ENCODE measurements at regions not wholly inside any gene's neighbourhood (a gene's known extent, or its start where the extent isn't known, plus 50 kb on each side); places are given as distances from the start of the nearest gene placed in this dataset.

GRCh38 chr9:120235081-120235480 is 344.9 kb downstream of the CDK5RAP2 start:
- H3K4me3 ChIP-seq (ENCODE audit: low read depth in 1 of 3, low read length in 3 of 3) = no peak overlapping the region
- 45 to 56% (median 52%) methylated on average over 2 of the region's 2 CpGs for WGBS, 3 donors
- no peaks in the 10 kb centered on the region for H3K9me3 ChIP-seq (ENCODE audit: control insufficient read depth in 2 of 2, insufficient read depth in 1 of 2, low read depth in 1 of 2, low read length in 1 of 2)
- no peak for FAIRE-seq
- no peaks in the 10 kb centered on the region for H3K36me3 ChIP-seq (ENCODE audit: control insufficient read depth in 3 of 3, insufficient read depth in 2 of 3, low read depth in 1 of 3, low read length in 3 of 3)
- no peaks in the 10 kb centered on the region for H3K27me3 ChIP-seq (ENCODE audit: control insufficient read depth in 3 of 3, insufficient read depth in 3 of 3, low read length in 3 of 3)
- H3K27ac ChIP-seq (ENCODE audit: low read depth in 1 of 3, low read length in 2 of 3) = no peak overlapping the region
- no peaks in the 10 kb centered on the region for H3K4me1 ChIP-seq (ENCODE audit: control insufficient read depth in 3 of 3, insufficient read depth in 2 of 3, low read depth in 1 of 3, low read length in 2 of 3)
- DNase-seq = no peak

DNA sequence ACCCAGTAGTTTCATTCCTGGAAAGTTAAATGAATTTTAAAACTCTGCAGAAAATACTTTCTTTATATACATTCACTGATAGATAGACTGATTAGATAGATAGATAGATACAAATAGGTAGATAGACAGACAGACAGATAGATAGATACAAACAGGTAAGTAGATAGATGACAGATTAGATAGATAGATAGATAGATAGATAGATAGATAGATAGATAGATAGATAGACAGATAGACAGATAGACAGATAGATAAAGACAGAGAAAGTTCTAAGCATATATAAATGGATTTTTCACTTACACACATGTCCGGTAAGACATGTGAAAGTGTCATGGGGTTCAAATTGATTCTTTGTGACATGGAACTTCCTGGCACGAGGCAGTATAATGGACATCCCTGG is 349.7 kb downstream of the CDK5RAP2 start:
- Histone ChIP-seq H3K27me3 (ENCODE audit: control insufficient read depth in 3 of 3, insufficient read depth in 3 of 3, low read length in 3 of 3) (no peaks in the 10 kb centered on the region), H3K27ac (ENCODE audit: low read depth in 1 of 3, low read length in 2 of 3) (no peak overlapping the region), H3K36me3 (ENCODE audit: control insufficient read depth in 3 of 3, insufficient read depth in 2 of 3, low read depth in 1 of 3, low read length in 3 of 3) (no peaks in the 10 kb centered on the region), H3K9me3 (ENCODE audit: control insufficient read depth in 2 of 2, insufficient read depth in 1 of 2, low read depth in 1 of 2, low read length in 1 of 2) (no peaks in the 10 kb centered on the region), H3K4me3 (ENCODE audit: low read depth in 1 of 3, low read length in 3 of 3) (no peak overlapping the region), H3K4me1 (ENCODE audit: control insufficient read depth in 3 of 3, insufficient read depth in 2 of 3, low read depth in 1 of 3, low read length in 2 of 3) (no peaks in the 10 kb centered on the region)
- no peak for FAIRE-seq
- no peak for DNase-seq
- WGBS, 3 donors = 75 to 87% (median 79%) methylated on average over 2 of the region's 2 CpGs

GRCh38 chr9:120221844-120222243 is 358.1 kb downstream of the CDK5RAP2 start:
- no peaks in the 10 kb centered on the region for H3K27me3 ChIP-seq (ENCODE audit: control insufficient read depth in 3 of 3, insufficient read depth in 3 of 3, low read length in 3 of 3)
- WGBS, 3 donors = 40 to 47% (median 42%) methylated on average over 3 of the region's 3 CpGs
- FAIRE-seq = no peak

DNA sequence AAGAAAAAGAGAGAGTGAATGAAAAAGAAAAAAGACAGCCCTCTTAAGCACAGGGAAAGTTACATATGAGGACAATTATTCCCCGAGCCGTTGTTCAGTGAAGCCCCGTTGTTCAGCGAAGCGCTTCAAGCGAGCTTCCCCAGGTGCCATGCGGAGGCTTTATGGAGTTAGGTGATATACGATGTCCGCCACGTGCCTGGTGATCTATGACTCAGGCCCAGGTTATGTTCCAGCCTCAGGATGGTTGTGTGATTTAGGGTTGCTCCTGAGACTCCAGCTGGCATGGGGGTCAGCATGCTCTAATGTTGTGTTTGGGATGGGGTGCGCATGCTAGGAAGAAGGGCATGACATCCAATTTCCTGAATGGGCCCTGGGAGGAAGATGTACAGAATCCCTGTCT is 365.6 kb downstream of the CDK5RAP2 start:
- no peaks in the 10 kb centered on the region for H3K27me3 ChIP-seq (ENCODE audit: control insufficient read depth in 3 of 3, insufficient read depth in 3 of 3, low read length in 3 of 3)
- WGBS, 3 donors = 84 to 88% (median 87%) methylated on average over 11 of the region's 11 CpGs
- FAIRE-seq (no peak), DNase-seq (no peak)
- H3K9me3 ChIP-seq (ENCODE audit: control insufficient read depth in 2 of 2, insufficient read depth in 1 of 2, low read depth in 1 of 2, low read length in 1 of 2) = no peaks in the 10 kb centered on the region
- no peaks in the 10 kb centered on the region for H3K4me1 ChIP-seq (ENCODE audit: control insufficient read depth in 3 of 3, insufficient read depth in 2 of 3, low read depth in 1 of 3, low read length in 2 of 3)
- no peaks in the 10 kb centered on the region for H3K36me3 ChIP-seq (ENCODE audit: control insufficient read depth in 3 of 3, insufficient read depth in 2 of 3, low read depth in 1 of 3, low read length in 3 of 3)
- no peak overlapping the region for H3K27ac ChIP-seq (ENCODE audit: low read depth in 1 of 3, low read length in 2 of 3)
- no peak overlapping the region for H3K4me3 ChIP-seq (ENCODE audit: low read depth in 1 of 3, low read length in 3 of 3)

More at GRCh38 chr9:120221844-120222243, 358.1 kb downstream of the CDK5RAP2 start:
- Histone ChIP-seq H3K27ac (ENCODE audit: low read depth in 1 of 3, low read length in 2 of 3) (no peak overlapping the region), H3K4me3 (ENCODE audit: low read depth in 1 of 3, low read length in 3 of 3) (no peak overlapping the region), H3K9me3 (ENCODE audit: control insufficient read depth in 2 of 2, insufficient read depth in 1 of 2, low read depth in 1 of 2, low read length in 1 of 2) (no peaks in the 10 kb centered on the region), H3K36me3 (ENCODE audit: control insufficient read depth in 3 of 3, insufficient read depth in 2 of 3, low read depth in 1 of 3, low read length in 3 of 3) (no peaks in the 10 kb centered on the region), H3K4me1 (ENCODE audit: control insufficient read depth in 3 of 3, insufficient read depth in 2 of 3, low read depth in 1 of 3, low read length in 2 of 3) (no peaks in the 10 kb centered on the region)
- DNase-seq = no peak

- H3K27me3 ChIP-seq (ENCODE audit: control insufficient read depth in 3 of 3, insufficient read depth in 3 of 3, low read length in 3 of 3) = no peaks in the 10 kb centered on the region
- no peaks in the 10 kb centered on the region for H3K4me1 ChIP-seq (ENCODE audit: control insufficient read depth in 3 of 3, insufficient read depth in 2 of 3, low read depth in 1 of 3, low read length in 2 of 3)
- DNase-seq = no peak
- 38 to 57% (median 42%) methylated on average over 5 of the region's 5 CpGs for WGBS, 3 donors
- no peak overlapping the region for H3K27ac ChIP-seq (ENCODE audit: low read depth in 1 of 3, low read length in 2 of 3)
- no peaks in the 10 kb centered on the region for H3K36me3 ChIP-seq (ENCODE audit: control insufficient read depth in 3 of 3, insufficient read depth in 2 of 3, low read depth in 1 of 3, low read length in 3 of 3)
- H3K9me3 ChIP-seq (ENCODE audit: control insufficient read depth in 2 of 2, insufficient read depth in 1 of 2, low read depth in 1 of 2, low read length in 1 of 2) = no peaks in the 10 kb centered on the region
- no peak overlapping the region for H3K4me3 ChIP-seq (ENCODE audit: low read depth in 1 of 3, low read length in 3 of 3)
- no peak for FAIRE-seq
Observed at GRCh38 chr9:120212853-120213200, 367.1 kb downstream of the CDK5RAP2 start.

- no peaks in the 10 kb centered on the region for H3K4me1 ChIP-seq (ENCODE audit: control insufficient read depth in 3 of 3, insufficient read depth in 2 of 3, low read depth in 1 of 3, low read length in 2 of 3)
- DNase-seq = no peak
- H3K27me3 ChIP-seq (ENCODE audit: control insufficient read depth in 3 of 3, insufficient read depth in 3 of 3, low read length in 3 of 3) = no peaks in the 10 kb centered on the region
- no peaks in the 10 kb centered on the region for H3K36me3 ChIP-seq (ENCODE audit: control insufficient read depth in 3 of 3, insufficient read depth in 2 of 3, low read depth in 1 of 3, low read length in 3 of 3)
- H3K9me3 ChIP-seq (ENCODE audit: control insufficient read depth in 2 of 2, insufficient read depth in 1 of 2, low read depth in 1 of 2, low read length in 1 of 2) = no peaks in the 10 kb centered on the region
- H3K27ac ChIP-seq (ENCODE audit: low read depth in 1 of 3, low read length in 2 of 3) = no peak overlapping the region
- FAIRE-seq = no peak
- H3K4me3 ChIP-seq (ENCODE audit: low read depth in 1 of 3, low read length in 3 of 3) = no peak overlapping the region
- WGBS, 3 donors = 48 to 59% (median 54%) methylated on average over 2 of the region's 2 CpGs
Observed at GRCh38 chr9:120212153-120212852, 367.7 kb downstream of the CDK5RAP2 start.

GRCh38 chr9:120210274-120210673 is 369.7 kb downstream of the CDK5RAP2 start:
- H3K4me1 ChIP-seq (ENCODE audit: control insufficient read depth in 3 of 3, insufficient read depth in 2 of 3, low read depth in 1 of 3, low read length in 2 of 3) = no peaks in the 10 kb centered on the region
- DNase-seq (no peak), FAIRE-seq (no peak)
- no peak overlapping the region for H3K27ac ChIP-seq (ENCODE audit: low read depth in 1 of 3, low read length in 2 of 3)
- H3K4me3 ChIP-seq (ENCODE audit: low read depth in 1 of 3, low read length in 3 of 3) = no peak overlapping the region
- H3K36me3 ChIP-seq (ENCODE audit: control insufficient read depth in 3 of 3, insufficient read depth in 2 of 3, low read depth in 1 of 3, low read length in 3 of 3) = no peaks in the 10 kb centered on the region
- no peaks in the 10 kb centered on the region for H3K9me3 ChIP-seq (ENCODE audit: control insufficient read depth in 2 of 2, insufficient read depth in 1 of 2, low read depth in 1 of 2, low read length in 1 of 2)
- H3K27me3 ChIP-seq (ENCODE audit: control insufficient read depth in 3 of 3, insufficient read depth in 3 of 3, low read length in 3 of 3) = no peaks in the 10 kb centered on the region
- 65 to 72% (median 70%) methylated on average over 4 of the region's 4 CpGs for WGBS, 3 donors

GRCh38 chr9:120202856-120203654 is 376.9 kb downstream of the CDK5RAP2 start:
- H3K27me3 ChIP-seq (ENCODE audit: control insufficient read depth in 3 of 3, insufficient read depth in 3 of 3, low read length in 3 of 3) = no peaks in the 10 kb centered on the region
- no peak overlapping the region for H3K27ac ChIP-seq (ENCODE audit: low read depth in 1 of 3, low read length in 2 of 3)
- WGBS, 3 donors = 45 to 63% (median 56%) methylated on average over 11 of the region's 11 CpGs
- H3K36me3 ChIP-seq (ENCODE audit: control insufficient read depth in 3 of 3, insufficient read depth in 2 of 3, low read depth in 1 of 3, low read length in 3 of 3) = no peaks in the 10 kb centered on the region
- H3K4me3 ChIP-seq (ENCODE audit: low read depth in 1 of 3, low read length in 3 of 3) = no peak overlapping the region
- DNase-seq = no peak
- H3K9me3 ChIP-seq (ENCODE audit: control insufficient read depth in 2 of 2, insufficient read depth in 1 of 2, low read depth in 1 of 2, low read length in 1 of 2) = no peaks in the 10 kb centered on the region
- no peaks in the 10 kb centered on the region for H3K4me1 ChIP-seq (ENCODE audit: control insufficient read depth in 3 of 3, insufficient read depth in 2 of 3, low read depth in 1 of 3, low read length in 2 of 3)
- FAIRE-seq = no peak

Data from small intestine (tissue), 7 donors.